Sigmoid colon (tissue), 6 donors: ENCODE measurements at regions not wholly inside any gene's neighbourhood (a gene's known extent, or its start where the extent isn't known, plus 50 kb on each side); places are given as distances from the start of the nearest gene placed in this dataset.

Experiments used
- DNase-seq: peaks from one replicate; pipeline ENCODE4 v3.0.0-alpha.2; 2019
- H3K27ac ChIP-seq, 4 donors: fragments of 200-600 bp; sonication (generic); one replicate each; pipeline ENCODE4 v1.5.1; 2016 to 2019; ENCODE audit warnings: mild to moderate bottlenecking in 1 of 4
- H3K27me3 ChIP-seq, 3 donors: fragments of 200-600 bp; sonication (generic); one replicate each; pipeline ENCODE4 v1.5.1; 2019; ENCODE audit warnings: mild to moderate bottlenecking in 1 of 3
- H3K36me3 ChIP-seq, 4 donors: fragments of 200-600 bp; sonication (generic); one replicate each; pipeline ENCODE4 v1.5.1; 2016 to 2019
- H3K4me1 ChIP-seq, 4 donors: fragments of 200-600 bp; sonication (generic); one replicate each; pipeline ENCODE4 v1.5.1; 2017 to 2019
- H3K4me3 ChIP-seq, 4 donors: fragments of 200-600 bp; sonication (generic); one replicate each; pipeline ENCODE4 v1.5.1; 2017 to 2019; ENCODE audit warnings: mild to moderate bottlenecking in 2 of 4, moderate library complexity in 1 of 4
- H3K9me3 ChIP-seq, 4 donors: fragments of 200-600 bp in 3 of 4; sonication (generic) in 3 of 4; one replicate each; pipeline versions ENCODE4 v1.5.1 to v1.6.1; 2013 to 2019
- CTCF ChIP-seq, 4 experiments: fragments of 450-650 bp in 3 of 4; fragments of 200-600 bp in 1 of 4; IDR thresholded peaks; one replicate each; pipeline ENCODE4 v1.5.1; 2016 to 2019; ENCODE audit warnings: antibody characterized with exemption in 4 of 4, mild to moderate bottlenecking in 3 of 4, moderate library complexity in 2 of 4
- EP300 ChIP-seq, 4 donors: sonication (generic); formaldehyde crosslinking; IDR thresholded peaks; one replicate each; pipeline ENCODE4 v1.6.1; 2017; ENCODE audit warnings: antibody characterized with exemption in 4 of 4
- POLR2A ChIP-seq, 2 donors: fragments of 450-650 bp; IDR thresholded peaks; one replicate each; pipeline ENCODE4 v1.6.1; 2016; ENCODE audit warnings: antibody characterized with exemption in 2 of 2, mild to moderate bottlenecking in 2 of 2, moderate library complexity in 2 of 2
- POLR2AphosphoS5 ChIP-seq, 4 donors: sonication (generic); formaldehyde crosslinking; IDR thresholded peaks; one replicate each; pipeline ENCODE4 v1.6.1; 2017; ENCODE audit warnings: antibody characterized with exemption in 4 of 4
- WGBS, 2 donors: extraction: QIAGEN DNeasy Blood & Tissue Kit; methylation state at CpG; one replicate each; pipeline ENCODE4 v1.1.7; 2013; 5-methylcytosine and 5-hydroxymethylcytosine counted together
- intact Hi-C: fragments of 100-400 bp; cut with DNase I; formaldehyde crosslinking; loops from one replicate; pipeline ENCODE4 v1.15.1; 2023
- donor health status: healthy with polysubstance abuse.
- donor health status: healthy.

GRCh38 chr5:35457912-35458823 is 159.5 kb upstream of the SPEF2 start:
- no peak for DNase-seq
- H3K27me3 ChIP-seq: no peaks in the 10 kb centered on the region
- intact Hi-C loops: no loop called here
- peaks cover 0 to 7% (median 0%) of the 10 kb centered on the region in 4 donors for H3K9me3 ChIP-seq
- WGBS, 2 donors: 60 to 73% methylated on average over 5 of the region's 5 CpGs
- H3K4me3 ChIP-seq: no peak overlapping the region
- H3K4me1 ChIP-seq: peaks cover 0 to 6% (median 0%) of the 10 kb centered on the region in 4 donors
- H3K27ac ChIP-seq: no peak overlapping the region
- no peaks in the 10 kb centered on the region for H3K36me3 ChIP-seq
- TF ChIP-seq CTCF (IDR thresholded peaks at IDR 0.05): no peak
- no peak for TF ChIP-seq EP300 (IDR thresholded peaks at IDR 0.05)
- TF ChIP-seq POLR2A (IDR thresholded peaks at IDR 0.05): no peak
- TF ChIP-seq POLR2AphosphoS5 (IDR thresholded peaks at IDR 0.05): no peak

GRCh38 chr5:35456506-35456905 is 161.2 kb upstream of the SPEF2 start:
- Histone ChIP-seq H3K27ac (no peak overlapping the region), H3K36me3 (no peaks in the 10 kb centered on the region), H3K4me1 (peaks cover 0 to 6% (median 0%) of the 10 kb centered on the region in 4 donors), H3K9me3 (peaks cover 0 to 7% (median 0%) of the 10 kb centered on the region in 4 donors), H3K4me3 (no peak overlapping the region), H3K27me3 (no peaks in the 10 kb centered on the region)
- no peak for DNase-seq
- TF ChIP-seq POLR2A (IDR thresholded peaks at IDR 0.05) (no peak), CTCF (IDR thresholded peaks at IDR 0.05) (no peak), EP300 (IDR thresholded peaks at IDR 0.05) (no peak), POLR2AphosphoS5 (IDR thresholded peaks at IDR 0.05) (no peak)
- intact Hi-C loops: no loop called here
- WGBS, 2 donors: 82 to 92% methylated on average over 1 of the region's 1 CpG

GRCh38 chr5:35454011-35454525 is 163.6 kb upstream of the SPEF2 start:
- no peak for TF ChIP-seq CTCF (IDR thresholded peaks at IDR 0.05)
- no peak for TF ChIP-seq POLR2A (IDR thresholded peaks at IDR 0.05)
- no peak for TF ChIP-seq EP300 (IDR thresholded peaks at IDR 0.05)
- no peak for TF ChIP-seq POLR2AphosphoS5 (IDR thresholded peaks at IDR 0.05)
- H3K4me3 ChIP-seq: no peak overlapping the region
- no peaks in the 10 kb centered on the region for H3K36me3 ChIP-seq
- peaks cover 0 to 4% (median 0%) of the 10 kb centered on the region in 4 donors for H3K4me1 ChIP-seq
- peaks cover 0 to 7% (median 0%) of the 10 kb centered on the region in 4 donors for H3K9me3 ChIP-seq
- 91 to 92% methylated on average over 3 of the region's 3 CpGs for WGBS, 2 donors
- no peak for DNase-seq
- no peaks in the 10 kb centered on the region for H3K27me3 ChIP-seq
- no peak overlapping the region for H3K27ac ChIP-seq
- intact Hi-C loops: no loop called here

GRCh38 chr5:35443803-35444595 is 173.7 kb upstream of the SPEF2 start:
- Histone ChIP-seq H3K4me3 (no peak overlapping the region), H3K9me3 (peaks cover 0 to 4% (median 0%) of the 10 kb centered on the region in 4 donors), H3K27ac (no peak overlapping the region), H3K27me3 (no peaks in the 10 kb centered on the region), H3K36me3 (no peaks in the 10 kb centered on the region), H3K4me1 (no peaks in the 10 kb centered on the region)
- DNase-seq: no peak
- no peak for TF ChIP-seq POLR2AphosphoS5 (IDR thresholded peaks at IDR 0.05)
- TF ChIP-seq EP300 (IDR thresholded peaks at IDR 0.05): no peak
- no peak for TF ChIP-seq POLR2A (IDR thresholded peaks at IDR 0.05)
- TF ChIP-seq CTCF (IDR thresholded peaks at IDR 0.05): no peak
- intact Hi-C loops: no loop called here
- WGBS, 2 donors: 94 to 98% methylated on average over 5 of the region's 5 CpGs
